Heart right ventricle (tissue), 16 donors: ENCODE measurements at regions not wholly inside any gene's neighbourhood (a gene's known extent, or its start where the extent isn't known, plus 50 kb on each side); places are given as distances from the start of the nearest gene placed in this dataset.
A peak's percentile ranks its signal among the peaks of the same experiment; 100 is the strongest.

Experiments used
- ATAC-seq, 8 donors: fragments of 200-7000 bp; cut with Tn5 transposase; one replicate each; pipeline ENCODE4 v1.9.1; 2020; ENCODE audit warnings: mild to moderate bottlenecking in 8 of 8, moderate library complexity in 8 of 8, moderate number of reproducible peaks in 1 of 8
- DNase-seq, 2 donors: peaks; one replicate each; pipeline ENCODE4 v3.0.0-alpha.2; 2020
- H3K27ac ChIP-seq, 10 donors: fragments of 200-600 bp; sonication (generic) in 2 of 10; one replicate each; pipeline versions ENCODE4 v1.5.0 to v1.8.0; 2020 to 2022; ENCODE audit warnings: mild to moderate bottlenecking in 3 of 10
- H3K27me3 ChIP-seq, 7 donors: fragments of 200-600 bp; one replicate each; pipeline ENCODE4 v1.8.0; 2021 to 2022; ENCODE audit warnings: mild to moderate bottlenecking in 2 of 7
- H3K36me3 ChIP-seq, 9 donors: fragments of 200-600 bp; sonication (generic) in 1 of 9; one replicate each; pipeline versions ENCODE4 v1.5.0 to v1.8.0; 2020 to 2022; ENCODE audit warnings: mild to moderate bottlenecking in 2 of 9
- H3K4me1 ChIP-seq, 9 donors: fragments of 200-600 bp; sonication (generic) in 1 of 9; one replicate each; pipeline versions ENCODE4 v1.5.0 to v1.8.0; 2020 to 2022; ENCODE audit warnings: mild to moderate bottlenecking in 4 of 9
- H3K4me3 ChIP-seq, 10 donors: fragments of 200-600 bp; sonication (generic) in 2 of 10; one replicate each; pipeline versions ENCODE4 v1.5.0 to v1.8.0; 2020 to 2022; ENCODE audit warnings: mild to moderate bottlenecking in 7 of 10, moderate library complexity in 2 of 10
- H3K9me3 ChIP-seq, 11 donors: fragments of 200-600 bp in 10 of 11; sonication (generic) in 2 of 11; one replicate each; pipeline versions ENCODE4 v1.5.0 to v1.8.0; 2013 to 2022; ENCODE audit warnings: mild to moderate bottlenecking in 2 of 11, control low read depth in 1 of 11, moderate library complexity in 1 of 11
- WGBS, 2 donors: extraction: QIAGEN DNeasy Blood & Tissue Kit; methylation state at CpG; one replicate each; pipeline ENCODE4 v1.1.7; 2013; ENCODE audit warnings: inconsistent platforms in 1 of 2; 5-methylcytosine and 5-hydroxymethylcytosine counted together
- intact Hi-C, 10 donors: fragments of 100-400 bp; cut with DNase I; formaldehyde crosslinking; loops; one replicate each; pipeline versions ENCODE4 v1.11.1 to v1.14.2; 2022
- TF ChIP-seq, protein P1 (sequence below), 9 donors: fragments of 200-600 bp; sonication (generic) in 2 of 9; IDR thresholded peaks; one replicate each; pipeline versions ENCODE4 v1.5.0 to v1.8.0; 2021 to 2022; ENCODE audit warnings: antibody characterized with exemption in 9 of 9, mild to moderate bottlenecking in 5 of 9, moderate library complexity in 1 of 9
- donor health status: Arrhythmogenic right ventricular cardiomyopathy.
- donor health status: ischemic (EF 13 %, LVEDD 7.1; RV severe dilation, severe dysfunction).
- donor health status: healthy with polysubstance abuse.
- donor health status: DM: no; HTN: yes; CAD: no.
- donor health status: DM: no; HTN: no; CAD: no.
- donor health status: ischemic (EF 25% LVEDD 6.9; RV normal size, moderate dysfunction).
- donor health status: ischemic (EF 25% LVEDD 5.7; RV mildly dilated, moderate dysfunction).
- donor health status: healthy.
- donor health status: DM: yes; HTN: yes; CAD: no.
- donor health status: Ischemic cardiomyopathy.
- donor health status: ischemic (EF 35%, LVEDD 5.7; RV mildly dilated, moderate dysfunction).
- donor health status: nonischemic (EF 11% LVEDD 7.7; RV severe dilation, severe dysfunction).
- donor health status: DM: yes; HTN: yes; CAD: no.
- donor health status: PGD.
- donor health status: ischemic (EF 29% LVEDD 5.4; RV normal size, mild dysfunction).
- donor health status: nonischemic (EF 23%, LVEDD 6.1; RV moderate dilation, normal function).

DNA sequence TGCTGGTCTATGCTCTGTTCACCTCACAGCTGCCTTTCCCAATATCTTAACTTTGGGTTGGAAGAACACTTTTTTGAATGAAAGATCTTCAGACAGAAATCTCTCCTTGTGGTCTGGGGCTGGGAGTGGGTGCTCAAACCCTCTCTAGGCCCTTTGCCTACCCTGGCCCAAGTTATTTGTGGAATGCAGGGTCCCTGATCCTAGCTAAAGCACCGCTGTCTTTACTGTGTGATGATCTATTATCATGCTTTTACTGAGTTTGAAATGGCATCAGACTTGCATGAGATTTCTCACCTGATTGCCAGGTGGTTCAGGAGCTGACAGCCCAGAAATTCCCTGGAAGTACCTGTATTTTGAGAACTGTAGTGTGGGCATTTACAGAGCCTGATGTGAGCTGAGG, 412.7 kb upstream of the ONECUT1 start:
- WGBS, 2 donors = 62 to 65% methylated on average over 1 of the region's 1 CpG
- TF ChIP-seq, protein P1, sequence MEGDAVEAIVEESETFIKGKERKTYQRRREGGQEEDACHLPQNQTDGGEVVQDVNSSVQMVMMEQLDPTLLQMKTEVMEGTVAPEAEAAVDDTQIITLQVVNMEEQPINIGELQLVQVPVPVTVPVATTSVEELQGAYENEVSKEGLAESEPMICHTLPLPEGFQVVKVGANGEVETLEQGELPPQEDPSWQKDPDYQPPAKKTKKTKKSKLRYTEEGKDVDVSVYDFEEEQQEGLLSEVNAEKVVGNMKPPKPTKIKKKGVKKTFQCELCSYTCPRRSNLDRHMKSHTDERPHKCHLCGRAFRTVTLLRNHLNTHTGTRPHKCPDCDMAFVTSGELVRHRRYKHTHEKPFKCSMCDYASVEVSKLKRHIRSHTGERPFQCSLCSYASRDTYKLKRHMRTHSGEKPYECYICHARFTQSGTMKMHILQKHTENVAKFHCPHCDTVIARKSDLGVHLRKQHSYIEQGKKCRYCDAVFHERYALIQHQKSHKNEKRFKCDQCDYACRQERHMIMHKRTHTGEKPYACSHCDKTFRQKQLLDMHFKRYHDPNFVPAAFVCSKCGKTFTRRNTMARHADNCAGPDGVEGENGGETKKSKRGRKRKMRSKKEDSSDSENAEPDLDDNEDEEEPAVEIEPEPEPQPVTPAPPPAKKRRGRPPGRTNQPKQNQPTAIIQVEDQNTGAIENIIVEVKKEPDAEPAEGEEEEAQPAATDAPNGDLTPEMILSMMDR (IDR thresholded peaks at IDR 0.05) = no peak
- DNase-seq = no peak
- intact Hi-C loops = no loop called here
- Histone ChIP-seq H3K27me3 (peaks cover 0 to 12% (median 0%) of the 10 kb centered on the region in 7 donors), H3K4me1 (no peaks in the 10 kb centered on the region), H3K9me3 (peaks cover 0 to 13% (median 0%) of the 10 kb centered on the region in 11 donors), H3K4me3 (no peak overlapping the region), H3K36me3 (no peaks in the 10 kb centered on the region), H3K27ac (no peak overlapping the region)
- no peak for ATAC-seq

DNA sequence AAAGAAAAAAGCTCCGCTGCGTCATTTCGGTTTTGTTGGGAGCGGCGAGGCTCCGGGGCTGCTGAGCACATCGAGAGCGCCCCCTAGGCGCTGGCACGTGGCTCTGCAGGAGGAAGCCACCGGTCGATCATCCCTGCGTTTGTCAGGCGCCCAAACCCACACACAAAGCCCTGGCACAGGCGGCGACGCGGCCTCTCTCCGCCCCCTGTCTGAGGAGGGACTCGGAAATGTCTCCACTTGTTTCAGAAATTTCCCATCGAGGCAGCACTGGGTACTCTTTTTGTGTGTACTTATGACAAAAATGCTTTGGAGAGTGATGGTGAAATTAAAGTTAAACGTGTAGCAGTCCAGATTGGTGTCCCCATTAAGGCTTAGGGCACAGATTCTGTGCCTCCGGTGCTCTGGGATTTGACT, 407.3 kb upstream of the ONECUT1 start:
- peaks cover 0 to 30% (median 6%) of the 10 kb centered on the region in 7 donors for H3K27me3 ChIP-seq
- H3K27ac ChIP-seq = no peak overlapping the region
- no peak overlapping the region for H3K4me3 ChIP-seq
- H3K9me3 ChIP-seq = peaks cover 0 to 6% (median 0%) of the 10 kb centered on the region in 11 donors
- WGBS, 2 donors = 3 to 5% methylated on average over 23 of the region's 23 CpGs
- intact Hi-C loops = loop anchor here in 8 of 10 donors (2.0 to 10.0 kb wide), 4 partner anchors 413 to 420 kb away; no protein-coding TSS in a partner anchor
- ATAC-seq (peak in 3 of 8 donors; percentile 38 to 60 (median 57)), DNase-seq (peak; percentile 12 to 31)
- peaks cover 0 to 6% (median 0%) of the 10 kb centered on the region in 9 donors for H3K4me1 ChIP-seq
- TF ChIP-seq, protein P1 (IDR thresholded peaks at IDR 0.05) = peak; percentile 36 to 84 (median 70)
- H3K36me3 ChIP-seq = no peaks in the 10 kb centered on the region

DNA sequence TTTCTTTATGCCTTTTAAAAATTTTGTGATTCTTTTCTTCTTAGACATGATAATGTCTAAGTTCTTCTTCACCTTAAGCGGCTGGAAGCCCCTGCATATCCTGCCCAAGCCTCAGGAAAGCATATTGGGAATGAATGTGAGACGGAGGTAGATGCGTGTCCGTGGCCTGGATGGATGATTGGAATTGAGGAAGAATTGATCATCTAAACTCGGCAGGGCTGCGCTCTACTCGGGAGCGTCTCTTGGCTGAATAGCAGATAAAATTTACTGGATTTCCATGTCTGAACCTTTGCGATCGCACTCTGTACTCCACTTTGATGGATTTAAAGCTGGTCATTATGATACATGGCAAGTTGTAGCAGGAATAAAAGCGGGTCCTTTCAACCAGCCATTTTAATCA, 406.7 kb upstream of the ONECUT1 start:
- no peak for ATAC-seq
- H3K4me3 ChIP-seq = no peak overlapping the region

DNA sequence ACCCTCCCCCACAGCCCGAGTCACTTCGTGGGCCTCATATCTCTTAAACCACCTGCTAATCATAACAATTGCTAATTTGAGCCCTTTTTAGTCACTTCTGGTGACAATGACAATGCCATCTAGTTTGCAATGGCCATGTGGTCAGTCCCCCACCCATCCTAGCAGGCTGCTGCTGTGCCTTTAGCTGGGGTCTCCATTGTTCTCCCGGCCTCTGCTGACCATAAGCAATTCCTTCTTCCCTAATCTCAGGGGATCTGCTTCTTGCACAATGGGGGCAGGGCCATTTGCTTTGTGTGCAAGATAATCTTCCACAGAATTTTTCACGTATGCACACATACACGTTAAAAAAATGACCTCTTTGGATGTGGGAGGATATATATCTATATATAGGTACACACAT, 406.1 kb upstream of the ONECUT1 start:
- H3K36me3 ChIP-seq = no peaks in the 10 kb centered on the region
- H3K27me3 ChIP-seq = peaks cover 0 to 30% (median 6%) of the 10 kb centered on the region in 7 donors
- H3K27ac ChIP-seq = no peak overlapping the region
- DNase-seq (no peak), ATAC-seq (no peak)
- H3K4me1 ChIP-seq = peaks cover 0 to 6% (median 0%) of the 10 kb centered on the region in 9 donors
- TF ChIP-seq, protein P1 (IDR thresholded peaks at IDR 0.05) = no peak
- H3K9me3 ChIP-seq = peaks cover 0 to 6% (median 0%) of the 10 kb centered on the region in 11 donors
- intact Hi-C loops = loop anchor here in 8 of 10 donors (2.0 to 10.0 kb wide), 4 partner anchors 411 to 419 kb away; no protein-coding TSS in a partner anchor
- H3K4me3 ChIP-seq = no peak overlapping the region
- 34 to 37% methylated on average over 5 of the region's 5 CpGs for WGBS, 2 donors

More for the DNA sequence above, 406.7 kb upstream of the ONECUT1 start:
- H3K36me3 ChIP-seq = no peaks in the 10 kb centered on the region
- no peak for DNase-seq
- H3K4me1 ChIP-seq = peaks cover 0 to 6% (median 0%) of the 10 kb centered on the region in 9 donors
- TF ChIP-seq, protein P1 (IDR thresholded peaks at IDR 0.05) = no peak
- intact Hi-C loops = loop anchor here in 8 of 10 donors (2.0 to 10.0 kb wide), 4 partner anchors 412 to 419 kb away; no protein-coding TSS in a partner anchor
- no peak overlapping the region for H3K27ac ChIP-seq
- peaks cover 0 to 6% (median 0%) of the 10 kb centered on the region in 11 donors for H3K9me3 ChIP-seq
- 58 to 60% methylated on average over 11 of the region's 11 CpGs for WGBS, 2 donors
- H3K27me3 ChIP-seq = peaks cover 0 to 30% (median 6%) of the 10 kb centered on the region in 7 donors
